ENCODE measurements at regions not wholly inside any gene's neighbourhood (a gene's known extent, or its start where the extent isn't known, plus 50 kb on each side); places are given as distances from the start of the nearest gene placed in this dataset.

GRCh38 chr11:109247071-109247470 is 174.9 kb upstream of the C11orf87 start:
- Mint-ChIP-seq H3K27ac (no peak overlapping the region), H3K4me3 (no peak overlapping the region), H3K27me3 (no peaks in the 10 kb centered on the region), H3K36me3 (ENCODE audit: low read depth) (no peaks in the 10 kb centered on the region), H3K9me3 (ENCODE audit: low read depth) (peaks cover 4% of the 10 kb centered on the region), H3K4me1 (no peaks in the 10 kb centered on the region)
- CTCF ChIA-PET = no interaction called here
- POLR2A ChIA-PET = no interaction called here
- intact Hi-C loops (cut with DNase I, micrococcal nuclease) = no loop called here
- ATAC-seq (no peak), DNase-seq (no peak)

- peaks cover 9% of the 10 kb centered on the region for H3K9me3 Mint-ChIP-seq (ENCODE audit: low read depth)
- ChIA-PET POLR2A (no interaction called here), CTCF (no interaction called here)
- no peaks in the 10 kb centered on the region for H3K36me3 Mint-ChIP-seq (ENCODE audit: low read depth)
- intact Hi-C loops (cut with DNase I, micrococcal nuclease) = no loop called here
- no peak overlapping the region for H3K27ac Mint-ChIP-seq
- ATAC-seq (no peak), DNase-seq (no peak)
- H3K4me1 Mint-ChIP-seq = no peaks in the 10 kb centered on the region
- H3K27me3 Mint-ChIP-seq = no peaks in the 10 kb centered on the region
- H3K4me3 Mint-ChIP-seq = no peak overlapping the region
These were observed 172.4 kb upstream of the C11orf87 start for GRCh38 chr11:109249597-109249996.

GRCh38 chr11:109251230-109251629 is 170.8 kb upstream of the C11orf87 start:
- no peak for DNase-seq
- Mint-ChIP-seq H3K9me3 (ENCODE audit: low read depth) (peaks cover 13% of the 10 kb centered on the region), H3K4me1 (no peaks in the 10 kb centered on the region), H3K27ac (no peak overlapping the region), H3K4me3 (no peak overlapping the region), H3K27me3 (no peaks in the 10 kb centered on the region), H3K36me3 (ENCODE audit: low read depth) (no peaks in the 10 kb centered on the region)
- intact Hi-C loops (cut with DNase I, micrococcal nuclease) = no loop called here
- ATAC-seq = no peak
- ChIA-PET POLR2A (no interaction called here), CTCF (no interaction called here)

- no peak for DNase-seq
- CTCF ChIA-PET = no interaction called here
- Mint-ChIP-seq H3K27ac (no peak overlapping the region), H3K27me3 (no peaks in the 10 kb centered on the region), H3K4me1 (no peaks in the 10 kb centered on the region), H3K4me3 (no peak overlapping the region), H3K9me3 (ENCODE audit: low read depth) (peaks cover 16% of the 10 kb centered on the region), H3K36me3 (ENCODE audit: low read depth) (no peaks in the 10 kb centered on the region)
- no peak for ATAC-seq
- POLR2A ChIA-PET = no interaction called here
- intact Hi-C loops (cut with DNase I, micrococcal nuclease) = no loop called here
These were observed 157.9 kb upstream of the C11orf87 start for GRCh38 chr11:109264128-109264527.

- H3K27me3 Mint-ChIP-seq = no peaks in the 10 kb centered on the region
- ATAC-seq (no peak), DNase-seq (no peak)
- no peaks in the 10 kb centered on the region for H3K4me1 Mint-ChIP-seq
- ChIA-PET CTCF (no interaction called here), POLR2A (no interaction called here)
- no peaks in the 10 kb centered on the region for H3K36me3 Mint-ChIP-seq (ENCODE audit: low read depth)
- no peak overlapping the region for H3K27ac Mint-ChIP-seq
- H3K9me3 Mint-ChIP-seq (ENCODE audit: low read depth) = peaks cover 16% of the 10 kb centered on the region
- intact Hi-C loops (cut with DNase I, micrococcal nuclease) = no loop called here
- H3K4me3 Mint-ChIP-seq = no peak overlapping the region
These were observed 154.5 kb upstream of the C11orf87 start for GRCh38 chr11:109267293-109268095.

GRCh38 chr11:109275931-109276330 is 146.1 kb upstream of the C11orf87 start:
- POLR2A ChIA-PET = interaction anchor here (0.5 kb wide), 1 partner anchor 14 kb away, joined by 3 read pairs; no protein-coding TSS in a partner anchor

GRCh38 chr11:109285465-109285864 is 136.5 kb upstream of the C11orf87 start:
- intact Hi-C loops (cut with DNase I, micrococcal nuclease) = no loop called here
- no peaks in the 10 kb centered on the region for H3K27me3 Mint-ChIP-seq

More at GRCh38 chr11:109275931-109276330, 146.1 kb upstream of the C11orf87 start:
- Mint-ChIP-seq H3K4me3 (no peak overlapping the region), H3K27me3 (no peaks in the 10 kb centered on the region), H3K9me3 (ENCODE audit: low read depth) (peaks cover 15% of the 10 kb centered on the region), H3K27ac (no peak overlapping the region), H3K36me3 (ENCODE audit: low read depth) (no peaks in the 10 kb centered on the region), H3K4me1 (no peaks in the 10 kb centered on the region)
- CTCF ChIA-PET = interaction anchor here (0.6 kb wide), 1 partner anchor 162 kb away, joined by 3 read pairs; no protein-coding TSS in a partner anchor
- intact Hi-C loops (cut with DNase I, micrococcal nuclease) = no loop called here
- DNase-seq (no peak), ATAC-seq (no peak)

GRCh38 chr11:109291553-109291952 is 130.4 kb upstream of the C11orf87 start:
- Mint-ChIP-seq H3K27ac (no peak overlapping the region), H3K36me3 (ENCODE audit: low read depth) (no peaks in the 10 kb centered on the region), H3K9me3 (ENCODE audit: low read depth) (no peaks in the 10 kb centered on the region), H3K27me3 (no peaks in the 10 kb centered on the region), H3K4me3 (no peak overlapping the region), H3K4me1 (no peaks in the 10 kb centered on the region)
- no peak for ATAC-seq
- ChIA-PET CTCF (no interaction called here), POLR2A (no interaction called here)
- intact Hi-C loops (cut with DNase I, micrococcal nuclease) = no loop called here
- DNase-seq = no peak

More at GRCh38 chr11:109285465-109285864, 136.5 kb upstream of the C11orf87 start:
- DNase-seq (no peak), ATAC-seq (no peak)
- Mint-ChIP-seq H3K36me3 (ENCODE audit: low read depth) (no peaks in the 10 kb centered on the region), H3K9me3 (ENCODE audit: low read depth) (peaks cover 7% of the 10 kb centered on the region), H3K4me1 (no peaks in the 10 kb centered on the region), H3K4me3 (no peak overlapping the region), H3K27ac (no peak overlapping the region)
- ChIA-PET CTCF (no interaction called here), POLR2A (no interaction called here)

GRCh38 chr11:109298865-109299264 is 123.1 kb upstream of the C11orf87 start:
- ChIA-PET CTCF (no interaction called here), POLR2A (no interaction called here)
- H3K27ac Mint-ChIP-seq = no peak overlapping the region
- no peaks in the 10 kb centered on the region for H3K9me3 Mint-ChIP-seq (ENCODE audit: low read depth)
- no peak for DNase-seq
- no peaks in the 10 kb centered on the region for H3K36me3 Mint-ChIP-seq (ENCODE audit: low read depth)
- no peaks in the 10 kb centered on the region for H3K4me1 Mint-ChIP-seq
- H3K27me3 Mint-ChIP-seq = no peaks in the 10 kb centered on the region
- no peak overlapping the region for H3K4me3 Mint-ChIP-seq
- no peak for ATAC-seq
- intact Hi-C loops (cut with DNase I, micrococcal nuclease) = no loop called here

- ATAC-seq (no peak), DNase-seq (no peak)
- no peaks in the 10 kb centered on the region for H3K9me3 Mint-ChIP-seq (ENCODE audit: low read depth)
- no peaks in the 10 kb centered on the region for H3K36me3 Mint-ChIP-seq (ENCODE audit: low read depth)
- no peak overlapping the region for H3K27ac Mint-ChIP-seq
- no peaks in the 10 kb centered on the region for H3K27me3 Mint-ChIP-seq
- no peaks in the 10 kb centered on the region for H3K4me1 Mint-ChIP-seq
- ChIA-PET POLR2A (no interaction called here), CTCF (no interaction called here)
- H3K4me3 Mint-ChIP-seq = no peak overlapping the region
- intact Hi-C loops (cut with DNase I, micrococcal nuclease) = no loop called here
These were observed 121.8 kb upstream of the C11orf87 start for GRCh38 chr11:109300211-109300610.

GRCh38 chr11:109302591-109303334 is 119.2 kb upstream of the C11orf87 start:
- ChIA-PET CTCF (no interaction called here), POLR2A (no interaction called here)
- DNase-seq (no peak), ATAC-seq (no peak)
- Mint-ChIP-seq H3K27ac (no peak overlapping the region), H3K4me1 (no peaks in the 10 kb centered on the region), H3K4me3 (no peak overlapping the region), H3K36me3 (ENCODE audit: low read depth) (no peaks in the 10 kb centered on the region), H3K27me3 (no peaks in the 10 kb centered on the region), H3K9me3 (ENCODE audit: low read depth) (no peaks in the 10 kb centered on the region)
- intact Hi-C loops (cut with DNase I, micrococcal nuclease) = no loop called here

- H3K4me1 Mint-ChIP-seq = no peaks in the 10 kb centered on the region
- H3K9me3 Mint-ChIP-seq (ENCODE audit: low read depth) = no peaks in the 10 kb centered on the region
- ChIA-PET POLR2A (no interaction called here), CTCF (no interaction called here)
- H3K27ac Mint-ChIP-seq = no peak overlapping the region
- intact Hi-C loops (cut with DNase I, micrococcal nuclease) = no loop called here
- H3K4me3 Mint-ChIP-seq = no peak overlapping the region
- H3K36me3 Mint-ChIP-seq (ENCODE audit: low read depth) = no peaks in the 10 kb centered on the region
- H3K27me3 Mint-ChIP-seq = no peaks in the 10 kb centered on the region
- ATAC-seq (no peak), DNase-seq (no peak)
These were observed 118.6 kb upstream of the C11orf87 start for GRCh38 chr11:109303342-109303741.

Measured in activated CD4-positive, alpha-beta T cell treated with anti-CD3 and anti-CD28 coated beads for 36 hours (primary cell).